HepG2 (cell line): ENCODE measurements at regions not wholly inside any gene's neighbourhood (a gene's known extent, or its start where the extent isn't known, plus 50 kb on each side); places are given as distances from the start of the nearest gene placed in this dataset.

Experiments
- ATAC-seq: fragments of 200-7000 bp; cut with Tn5 transposase; 3 replicates; pipeline ENCODE4 v1.9.1; 2020; ENCODE audit warnings: mild to moderate bottlenecking, moderate library complexity
- BruUV-seq: library from RNA; stranded (reverse); fragments of 400-500 nt; replicated peaks from 2 replicates; lab custom pipeline; 2021; lab: Mats Ljungman, UMichigan
- CTCF ChIA-PET: fragments of 300-600 bp; formaldehyde crosslinking; extraction: SDS; loops from one replicate; lab custom pipeline; 2021; ENCODE audit warnings: low total read pairs, inconsistent platforms, low intra/inter-chr PET ratio; lab: Yijun Ruan, JAX
- POLR2A ChIA-PET: fragments of 350-600 bp; sonication (Branson Sonifier 250); formaldehyde crosslinking; loops from one replicate; lab custom pipeline; 2020; ENCODE audit warnings: antibody characterized with exemption, inconsistent platforms; lab: Yijun Ruan, JAX
- DNase-seq: peaks from one replicate; pipeline ENCODE4 v3.0.0-alpha.2; 2015; ENCODE audit warnings: low spot score
- FAIRE-seq: peaks from 3 replicates; lab custom pipeline; 2011; peaks lifted over from hg19 to GRCh38; lab: Jason Lieb, UNC
- H2AFZ ChIP-seq: one replicate; pipeline ENCODE4 v1.6.1; 2011; ENCODE audit warnings: low read length, inconsistent platforms
- H3K27ac ChIP-seq: fragments of 300-600 bp; 3 replicates; pipeline ENCODE4 v1.8.0; 2011; ENCODE audit warnings: mixed run types, mild to moderate bottlenecking, mixed read lengths, low read length, inconsistent platforms; ENCODE audit not compliant: insufficient read depth; ENCODE audit errors: extremely low read length
- H3K27me3 ChIP-seq, 2 experiments: fragments of 200-600 bp in 1 of 2; 2 replicates in 1 of 2; 3 replicates in 1 of 2; pipeline versions ENCODE4 v1.6.0 to v1.8.0; 2011; ENCODE audit warnings: low read length in 2 of 2, mild to moderate bottlenecking in 2 of 2, moderate library complexity in 2 of 2, inconsistent platforms in 1 of 2; ENCODE audit not compliant: insufficient read depth in 2 of 2, control insufficient read depth in 1 of 2
- H3K36me3 ChIP-seq, 2 experiments: fragments of 200-600 bp in 1 of 2; replicated peaks in 1 of 2; 2 replicates in 1 of 2; 3 replicates in 1 of 2; pipeline versions ENCODE4 v1.5.1 to v1.8.0; 2011; ENCODE audit warnings: low read length in 2 of 2, inconsistent platforms in 1 of 2; ENCODE audit not compliant: insufficient read depth in 2 of 2, control insufficient read depth in 1 of 2
- H3K4me1 ChIP-seq: 2 replicates; pipeline ENCODE4 v1.5.1; 2012; ENCODE audit warnings: low read length, inconsistent platforms; ENCODE audit not compliant: insufficient read depth
- H3K4me2 ChIP-seq: 2 replicates; pipeline ENCODE4 v1.6.0; 2011; ENCODE audit warnings: low read depth, low read length, inconsistent platforms
- H3K4me3 ChIP-seq, 3 experiments: fragments of 200-600 bp in 1 of 3; sonication (generic), shearing (Covaris generic) in 1 of 3; replicated peaks in 1 of 3; 2 replicates each; pipeline ENCODE4 v1.5.1; 2011 to 2016; ENCODE audit warnings: low read length in 3 of 3, inconsistent platforms in 2 of 3, low read depth in 2 of 3, mild to moderate bottlenecking in 2 of 3, control low read depth in 1 of 3, mixed read lengths in 1 of 3; ENCODE audit not compliant: insufficient read depth in 1 of 3
- H3K79me2 ChIP-seq: one replicate; pipeline ENCODE4 v1.6.1; 2011; ENCODE audit warnings: low read length, inconsistent platforms; ENCODE audit not compliant: insufficient read depth
- H3K9ac ChIP-seq: 2 replicates; pipeline ENCODE4 v1.6.0; 2011; ENCODE audit warnings: mild to moderate bottlenecking, low read depth, low read length, inconsistent platforms; ENCODE audit not compliant: insufficient read depth
- H3K9me3 ChIP-seq: 2 replicates; pipeline ENCODE4 v1.5.1; 2012; ENCODE audit warnings: mild to moderate bottlenecking, low read length
- H4K20me1 ChIP-seq: 2 replicates; pipeline ENCODE4 v1.6.0; 2011; ENCODE audit warnings: inconsistent platforms, mild to moderate bottlenecking, low read length, moderate library complexity; ENCODE audit not compliant: insufficient read depth
- HNF4A ChIP-seq: sonication (generic); formaldehyde crosslinking; IDR thresholded peaks from 2 replicates; pipeline ENCODE4 v1.4.0; 2020; ENCODE audit warnings: missing genetic modification reagents
- HNRNPL ChIP-seq: fragments of 200-400 bp; formaldehyde crosslinking; IDR thresholded peaks from 2 replicates; pipeline ENCODE4 v1.6.1; 2017; ENCODE audit warnings: mild to moderate bottlenecking, low read depth, low read length
- RFX3 ChIP-seq: IDR thresholded peaks from 2 replicates; pipeline ENCODE4 v1.6.1; 2016; ENCODE audit warnings: missing biosample characterization, missing genetic modification reagents
- SPEN ChIP-seq: sonication (generic); formaldehyde crosslinking; IDR thresholded peaks from 2 replicates; pipeline ENCODE4 v1.5.1; 2020; ENCODE audit warnings: low read depth, mild to moderate bottlenecking, missing genetic modification reagents
- ZNF7 ChIP-seq: IDR thresholded peaks from 2 replicates; pipeline ENCODE4 v1.6.1; 2016; ENCODE audit warnings: missing biosample characterization, missing genetic modification reagents
- WGBS: methylation state at CpG from one replicate; pipeline ENCODE4 v1.1.6; 2017; ENCODE audit warnings: low lambda C conversion rate; 5-methylcytosine and 5-hydroxymethylcytosine counted together
- in situ Hi-C: cut with HindIII; loops from 2 replicates; pipeline ENCODE4 v1.10.0; 2017; ENCODE audit warnings: low pct_unique_long_range_greater_than_20kb; ENCODE audit not compliant: extremely low pct_ligation_motif_present
- intact Hi-C: fragments of 100-400 bp; cut with micrococcal nuclease; formaldehyde crosslinking; loops from one replicate; pipeline ENCODE4 v1.10.0; 2022; ENCODE audit not compliant: unreplicated experiment
- TF ChIP-seq, protein P1 (sequence below), 2 experiments: sonication (generic) in 1 of 2; formaldehyde crosslinking in 1 of 2; IDR thresholded peaks; 2 replicates each; pipeline versions ENCODE4 v1.5.1 to v1.6.1; 2011 to 2020; ENCODE audit warnings: borderline replicate concordance in 1 of 2, low read depth in 1 of 2, low read length in 1 of 2, mild to moderate bottlenecking in 1 of 2, missing genetic modification reagents in 1 of 2, moderate library complexity in 1 of 2

DNA sequence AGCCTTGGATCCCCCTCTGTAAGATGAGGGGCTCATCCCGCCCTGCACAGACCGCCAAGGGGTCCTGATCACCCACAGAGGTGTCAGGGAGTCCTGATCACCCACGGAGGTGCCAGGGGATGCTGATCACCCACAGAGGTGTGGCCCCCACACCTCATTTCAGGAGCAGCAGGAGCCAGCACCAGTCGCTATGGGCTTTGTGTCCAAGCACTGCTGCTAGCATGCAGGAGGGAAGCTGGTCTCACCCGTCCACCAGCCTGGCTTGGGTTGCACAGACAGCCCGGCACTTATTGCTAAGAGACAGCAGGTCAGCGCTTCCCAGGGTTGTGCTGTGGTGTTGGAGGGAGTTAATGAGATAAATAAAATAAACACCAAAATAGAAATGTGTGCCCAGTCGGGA, 88.5 kb downstream of the ADRA2C start:
- in situ Hi-C loops = no loop called here
- Histone ChIP-seq H3K27ac (no peak overlapping the region), H3K4me2 (no peak overlapping the region), H3K36me3 (no peaks in the 10 kb centered on the region), H3K4me1 (peaks cover 28% of the 10 kb centered on the region), H2AFZ (no peak overlapping the region), H3K79me2 (no peaks in the 10 kb centered on the region), H3K9me3 (peaks cover 9% of the 10 kb centered on the region), H4K20me1 (no peaks in the 10 kb centered on the region), H3K4me3 (no peak overlapping the region), H3K27me3 (peaks cover 7 to 65% of the 10 kb centered on the region in 2 experiments; a peak in 4 of 5 replicates), H3K9ac (no peak overlapping the region)
- CTCF ChIA-PET = no interaction called here
- FAIRE-seq (no peak), ATAC-seq (no peak), DNase-seq (no peak)
- no TSS peak for BruUV-seq
- WGBS = 45% methylated on average over 5 of the region's 8 CpGs
- TF ChIP-seq SPEN (CRISPR knock-in tag) (no peak), RFX3 (CRISPR knock-in tag) (no peak)
- intact Hi-C loops = no loop called here
- POLR2A ChIA-PET = no interaction called here

DNA sequence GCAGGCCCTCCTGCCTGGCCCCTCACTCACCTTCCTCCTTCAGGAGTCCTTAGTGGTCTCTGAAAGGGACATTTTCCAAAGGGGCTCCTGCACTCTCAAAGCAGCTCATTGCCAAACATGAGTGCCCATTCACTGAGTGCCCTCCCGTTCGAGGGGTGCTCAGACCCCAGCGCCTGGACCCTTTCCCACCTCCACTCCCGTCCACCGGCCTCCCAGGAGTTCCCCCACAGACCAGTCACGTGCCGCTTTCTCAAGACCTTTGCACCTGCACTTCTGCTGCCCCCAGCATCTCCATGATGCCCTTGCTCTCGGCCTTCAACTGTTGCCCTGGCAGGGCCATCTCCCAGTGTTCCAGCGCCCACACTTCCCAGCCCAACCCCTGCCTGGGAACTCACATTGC, 89.5 kb downstream of the ADRA2C start:
- BruUV-seq = no TSS peak
- H3K36me3 ChIP-seq = no peaks in the 10 kb centered on the region
- no peak overlapping the region for H3K9ac ChIP-seq
- intact Hi-C loops (no loop called here), in situ Hi-C loops (no loop called here)
- H3K79me2 ChIP-seq = no peaks in the 10 kb centered on the region
- FAIRE-seq = no peak
- H4K20me1 ChIP-seq = no peaks in the 10 kb centered on the region
- POLR2A ChIA-PET = no interaction called here
- no peak overlapping the region for H3K4me3 ChIP-seq
- DNase-seq = no peak
- no peak for ATAC-seq
- H3K9me3 ChIP-seq = no peaks in the 10 kb centered on the region
- peaks cover 28% of the 10 kb centered on the region for H3K4me1 ChIP-seq
- TF ChIP-seq HNF4A (CRISPR knock-in tag) (peak; percentile 17; the same call in 1 of the 2 replicates), ZNF7 (CRISPR knock-in tag) (no peak), HNRNPL (0 out of 2 replicates have a peak, but pooled peaks have one; percentile 35)
- TF ChIP-seq, protein P1, sequence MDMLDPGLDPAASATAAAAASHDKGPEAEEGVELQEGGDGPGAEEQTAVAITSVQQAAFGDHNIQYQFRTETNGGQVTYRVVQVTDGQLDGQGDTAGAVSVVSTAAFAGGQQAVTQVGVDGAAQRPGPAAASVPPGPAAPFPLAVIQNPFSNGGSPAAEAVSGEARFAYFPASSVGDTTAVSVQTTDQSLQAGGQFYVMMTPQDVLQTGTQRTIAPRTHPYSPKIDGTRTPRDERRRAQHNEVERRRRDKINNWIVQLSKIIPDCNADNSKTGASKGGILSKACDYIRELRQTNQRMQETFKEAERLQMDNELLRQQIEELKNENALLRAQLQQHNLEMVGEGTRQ (IDR thresholded peaks at IDR 0.05; ENCODE audit: low read depth, low read length) = no peak
- TF ChIP-seq, protein P1 (CRISPR knock-in tag; IDR thresholded peaks at IDR 0.05; ENCODE audit: borderline replicate concordance) = peak; percentile 29; the same call in 1 of the 2 replicates
- no peak overlapping the region for H2AFZ ChIP-seq
- peaks cover 7 to 66% of the 10 kb centered on the region in 2 experiments; a peak in 4 of 5 replicates for H3K27me3 ChIP-seq
- CTCF ChIA-PET = no interaction called here
- 8% methylated on average over 8 of the region's 9 CpGs for WGBS
- H3K27ac ChIP-seq = no peak overlapping the region
- H3K4me2 ChIP-seq = peak overlapping the region; percentile 22; the same call in 1 of the 2 replicates
